Activated CD4-positive, alpha-beta T cell treated with anti-CD3 and anti-CD28 coated beads, Interleukin-2, amount 50 U/mL, for 24 hours (primary cell): ENCODE measurements at regions not wholly inside any gene's neighbourhood (a gene's known extent, or its start where the extent isn't known, plus 50 kb on each side); places are given as distances from the start of the nearest gene placed in this dataset.
"Not testable (repeated sequence)": the region's sequence is repeated elsewhere in the genome, so short reads cannot be mapped to it uniquely, and the experiment has no call there.

Source experiments
- DNase-seq, 2 donors: peaks; one replicate each; pipeline ENCODE4 v3.0.0-alpha.2; 2020; ENCODE audit warnings: low read depth in 1 of 2, low spot score in 1 of 2

DNA sequence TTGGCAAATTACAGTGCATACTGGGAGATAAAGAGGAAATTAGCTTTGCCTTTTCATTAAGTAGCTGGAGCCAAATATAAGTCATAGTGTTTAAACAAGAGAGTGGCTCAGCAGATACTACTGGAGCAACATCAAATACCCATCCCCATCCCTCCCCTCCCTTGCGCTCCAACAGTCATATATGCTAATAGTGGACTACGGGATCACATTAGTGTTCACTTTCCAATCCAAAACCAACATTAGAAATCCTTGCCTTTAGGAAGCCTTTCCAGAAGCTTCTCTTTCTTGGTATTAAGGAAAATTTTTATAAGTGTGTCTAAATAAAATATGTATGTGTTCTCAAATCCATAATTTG is 1669.3 kb downstream of the SUCLG1 start:
- DNase-seq: no peak

GRCh38 chr2:82781176-82781915 is 1677.7 kb downstream of the SUCLG1 start:
- no peak for DNase-seq

GRCh38 chr2:82780050-82780449 is 1679.0 kb downstream of the SUCLG1 start:
- no peak for DNase-seq

DNA sequence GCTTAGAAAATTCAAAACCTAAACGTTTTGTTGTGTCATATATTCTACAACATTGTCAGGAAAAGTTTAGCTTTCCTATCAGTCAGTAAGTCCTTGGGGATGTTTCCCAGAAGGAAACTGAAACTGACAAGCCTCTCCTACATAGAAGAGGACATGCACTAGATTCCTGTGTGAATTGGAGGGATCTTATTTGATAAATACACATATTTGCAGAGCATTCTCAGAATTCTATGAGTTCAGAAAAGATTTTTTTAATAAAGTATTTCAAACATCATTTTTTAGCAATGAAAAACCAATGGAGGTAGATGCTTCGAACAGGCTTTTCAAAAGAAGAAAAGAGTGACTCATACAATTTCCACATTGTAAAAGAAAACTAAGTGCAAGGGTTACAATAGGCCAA is 1706.7 kb downstream of the SUCLG1 start:
- DNase-seq: no peak

- DNase-seq: no peak
Observed at GRCh38 chr2:82748653-82749052, 1710.4 kb downstream of the SUCLG1 start.

DNA sequence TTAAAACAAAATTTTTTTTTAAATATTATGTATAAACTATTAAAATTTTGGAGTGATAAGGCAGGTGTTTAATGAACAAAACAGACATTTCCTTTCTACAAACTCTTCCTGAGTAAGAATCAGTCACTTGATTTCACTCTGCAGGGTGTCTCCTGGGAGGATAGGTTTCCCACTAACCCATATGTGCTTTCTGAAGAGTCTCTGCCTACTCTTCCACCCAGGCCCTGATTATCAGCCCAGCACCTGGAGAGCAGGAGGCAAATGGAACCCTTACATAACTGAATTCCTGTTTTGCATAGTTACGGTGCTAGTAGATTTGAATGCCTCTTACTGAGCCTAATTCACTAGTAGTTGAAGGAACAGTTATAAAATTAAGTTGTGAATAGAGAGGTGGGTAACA is 1718.6 kb downstream of the SUCLG1 start:
- DNase-seq: no peak

- DNase-seq: not testable (repeated sequence)
Observed at GRCh38 chr2:82737965-82738364, 1721.1 kb downstream of the SUCLG1 start.

GRCh38 chr2:82735336-82735735 is 1723.7 kb downstream of the SUCLG1 start:
- no peak for DNase-seq

DNA sequence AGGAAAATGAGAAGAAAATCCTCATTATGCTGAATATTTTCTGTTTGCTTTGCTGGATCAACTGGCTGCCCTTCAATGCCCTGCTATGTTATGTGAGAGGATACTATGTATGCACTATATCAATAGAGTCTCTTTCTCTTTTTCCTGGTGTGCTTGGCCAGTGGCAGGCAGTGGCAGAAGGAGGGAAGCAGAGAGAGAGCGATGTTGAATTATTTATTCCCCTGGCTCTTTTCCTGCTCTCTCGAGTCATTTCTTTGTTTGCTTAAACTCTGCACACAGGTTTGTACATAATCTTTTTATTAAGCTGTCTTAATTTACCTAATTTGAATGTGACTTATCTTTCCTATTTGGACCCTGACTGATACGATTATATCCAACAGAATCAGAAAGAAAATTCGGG is 1727.3 kb downstream of the SUCLG1 start:
- no peak for DNase-seq

GRCh38 chr2:82730811-82731210 is 1728.3 kb downstream of the SUCLG1 start:
- no peak for DNase-seq

DNA sequence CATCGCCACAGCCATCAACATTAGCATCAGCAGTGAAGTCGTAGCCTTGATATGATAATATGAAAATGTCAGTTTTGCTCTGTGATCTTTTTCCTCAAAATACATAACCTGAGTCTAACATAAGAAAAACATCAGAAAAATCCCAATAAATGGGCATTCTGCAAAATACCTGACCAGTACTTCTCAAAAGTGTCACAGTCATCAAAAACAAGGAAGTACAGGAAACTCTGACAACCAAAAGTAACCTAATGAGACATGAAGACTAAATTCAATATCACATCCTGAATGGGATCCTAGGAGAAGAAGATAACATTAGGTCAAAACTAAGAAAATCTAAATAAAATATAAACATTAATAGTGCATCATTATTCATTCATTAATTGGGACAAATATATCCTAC is 1731.0 kb downstream of the SUCLG1 start:
- DNase-seq: no peak

GRCh38 chr2:82708681-82709080 is 1750.4 kb downstream of the SUCLG1 start:
- no peak for DNase-seq

DNA sequence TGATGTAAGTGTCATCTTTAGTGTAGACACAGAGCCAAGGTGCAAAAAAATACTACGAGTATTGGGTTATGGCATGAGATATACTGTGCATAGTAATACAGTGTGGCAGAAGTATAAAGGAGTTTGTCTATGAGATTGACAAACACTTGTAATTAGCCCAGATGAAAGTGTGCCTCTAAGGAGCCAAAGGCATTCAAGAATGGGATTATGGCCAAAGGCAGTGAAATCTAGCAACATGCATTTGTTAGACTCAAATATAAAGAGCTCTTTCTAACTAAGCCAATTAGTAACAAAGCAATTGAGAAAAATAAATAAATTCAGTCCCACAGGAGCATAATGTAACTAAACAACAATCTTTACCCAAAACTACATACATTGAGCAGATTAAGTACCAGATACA is 1761.8 kb downstream of the SUCLG1 start:
- DNase-seq: no peak

DNA sequence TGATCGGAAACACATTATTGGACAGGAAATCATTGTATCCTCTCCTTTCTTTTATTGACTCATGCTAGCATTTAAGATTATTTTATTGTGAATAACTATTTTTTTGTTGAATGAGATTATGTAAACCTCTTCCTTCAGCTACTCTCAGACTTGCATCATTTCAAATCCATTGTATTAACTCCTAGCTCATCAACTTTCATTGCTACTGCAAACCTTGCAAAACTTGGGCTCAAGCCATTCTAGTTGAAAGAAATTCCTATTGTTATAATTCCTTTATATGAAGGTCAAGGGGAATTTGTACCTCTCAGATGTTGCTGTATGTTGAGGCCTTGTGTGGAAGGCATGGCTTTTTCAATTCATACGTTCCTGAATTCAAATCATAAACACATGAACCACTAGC is 1764.6 kb downstream of the SUCLG1 start:
- DNase-seq: no peak

DNA sequence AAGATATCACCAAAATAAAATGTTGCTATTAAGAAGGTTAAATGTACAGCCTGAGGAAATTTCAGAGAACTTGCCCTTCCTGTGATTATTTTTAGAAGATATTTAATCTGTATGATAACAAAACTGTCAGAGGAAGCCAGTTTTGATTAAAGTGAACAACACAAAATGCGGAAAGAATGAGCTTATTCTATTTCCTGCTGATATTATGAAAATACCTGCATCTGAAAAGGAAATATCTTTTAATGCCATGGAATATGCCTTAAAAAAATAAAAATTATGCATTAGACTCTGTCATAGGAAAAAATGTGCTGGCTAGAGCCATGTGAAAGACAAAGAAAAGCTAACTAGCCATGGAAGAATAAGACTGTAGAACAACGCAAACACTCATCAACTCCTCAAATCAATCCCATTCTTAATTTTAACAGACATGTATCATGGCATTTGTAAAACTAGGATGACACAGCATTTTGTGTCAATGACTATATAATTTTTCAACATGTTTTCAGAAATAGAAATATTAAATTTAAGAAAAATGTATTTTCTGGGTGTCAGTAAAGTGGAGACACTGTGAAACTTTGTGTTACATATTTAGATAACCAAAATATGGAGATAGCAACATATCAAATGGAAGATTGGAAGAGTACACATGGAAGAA is 1768.2 kb downstream of the SUCLG1 start:
- DNase-seq: no peak

- no peak for DNase-seq
Observed at GRCh38 chr2:82675186-82675585, 1783.9 kb downstream of the SUCLG1 start.

DNA sequence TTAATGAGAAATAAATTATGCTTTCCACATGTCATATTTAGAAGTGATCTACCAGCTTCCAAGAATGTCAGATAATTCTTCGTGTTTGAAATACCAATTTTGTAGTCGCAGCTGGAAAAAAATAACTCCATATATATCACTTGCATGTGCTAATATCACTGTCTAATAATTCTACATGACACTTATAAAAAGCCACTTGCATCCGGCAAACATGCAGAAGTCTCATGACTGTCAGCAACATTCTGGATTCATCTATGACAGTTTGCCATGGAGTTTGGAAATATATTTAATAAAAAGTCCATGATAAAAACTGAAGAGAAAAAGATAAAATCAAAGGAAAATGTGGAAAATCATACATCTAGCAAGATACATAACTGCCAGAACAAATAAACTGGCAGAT is 1784.4 kb downstream of the SUCLG1 start:
- no peak for DNase-seq

DNA sequence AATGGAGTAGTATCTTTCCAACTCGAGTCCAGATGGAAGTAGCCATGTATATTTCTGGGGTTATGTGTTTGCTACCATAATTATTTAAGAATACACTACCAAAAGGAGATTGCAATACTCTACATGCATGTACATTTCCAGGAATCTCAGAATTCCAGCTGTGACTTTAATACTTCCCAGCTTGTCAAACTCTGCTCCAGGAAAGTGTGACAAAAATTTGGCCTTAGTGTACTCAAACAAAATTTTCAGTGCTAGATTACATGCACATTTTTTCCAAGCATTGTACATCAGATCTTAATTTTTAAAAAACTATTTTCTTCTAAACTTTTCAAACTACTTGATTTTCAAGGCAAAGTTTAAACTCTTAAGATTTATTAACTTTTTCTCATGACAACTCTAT is 1791.6 kb downstream of the SUCLG1 start:
- no peak for DNase-seq

- DNase-seq: no peak
Observed at GRCh38 chr2:82665691-82666090, 1793.4 kb downstream of the SUCLG1 start.

DNA sequence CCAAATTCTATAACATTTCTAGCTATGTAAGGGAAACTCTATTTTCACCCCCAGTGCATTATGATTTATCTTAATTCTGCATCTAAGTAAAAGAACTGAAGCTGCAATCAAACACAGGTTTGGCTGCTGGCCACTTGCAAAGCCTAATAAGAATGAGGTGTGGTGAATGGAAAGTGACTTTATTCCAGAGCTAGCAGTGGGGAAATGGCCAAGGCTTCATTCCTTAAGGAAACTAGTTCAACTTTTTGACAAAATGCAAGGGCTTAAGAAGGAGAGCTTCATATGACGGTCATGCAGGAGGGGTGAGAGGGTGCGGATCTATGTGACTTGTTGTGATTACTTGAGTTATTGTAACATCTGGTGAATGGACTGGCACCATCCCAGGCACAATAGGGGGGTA is 1802.0 kb downstream of the SUCLG1 start:
- DNase-seq: no peak

DNA sequence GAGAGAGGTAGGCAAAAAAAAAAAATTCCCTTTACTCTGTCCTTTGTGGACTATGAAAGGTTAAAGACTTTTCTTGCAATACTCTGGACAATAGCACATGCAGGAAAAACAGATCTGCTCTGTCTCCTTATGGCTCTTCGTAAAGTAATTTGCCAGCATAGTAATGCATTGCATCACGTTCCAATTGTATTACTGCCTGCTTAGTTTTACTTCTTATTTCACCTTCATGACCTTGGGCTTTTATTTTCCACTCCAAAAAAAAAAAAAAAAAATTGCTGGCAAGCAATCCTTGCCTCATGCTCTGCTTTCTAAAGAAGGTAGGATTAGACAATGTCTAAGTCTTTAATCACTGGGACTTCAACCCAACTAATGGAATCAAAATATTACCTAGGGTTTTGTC is 1802.7 kb downstream of the SUCLG1 start:
- DNase-seq: no peak

DNA sequence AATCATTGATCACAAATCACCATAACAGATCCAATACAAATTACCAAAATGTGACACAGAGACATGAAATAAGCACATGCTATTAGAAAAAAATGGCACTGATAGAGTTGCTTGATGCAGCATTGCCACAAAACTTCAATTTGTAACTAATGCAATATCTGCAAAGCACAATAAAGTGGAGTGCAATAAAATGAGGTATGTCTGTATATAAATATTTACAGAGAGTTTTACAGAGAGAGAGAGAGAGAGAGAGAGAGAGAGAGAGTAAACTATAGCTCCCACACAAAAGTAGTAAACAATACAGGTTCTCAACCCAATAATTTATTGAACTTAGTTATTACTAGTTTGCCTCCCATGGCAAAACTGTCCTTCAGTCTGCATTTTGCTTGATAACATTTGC is 1807.0 kb downstream of the SUCLG1 start:
- no peak for DNase-seq

DNA sequence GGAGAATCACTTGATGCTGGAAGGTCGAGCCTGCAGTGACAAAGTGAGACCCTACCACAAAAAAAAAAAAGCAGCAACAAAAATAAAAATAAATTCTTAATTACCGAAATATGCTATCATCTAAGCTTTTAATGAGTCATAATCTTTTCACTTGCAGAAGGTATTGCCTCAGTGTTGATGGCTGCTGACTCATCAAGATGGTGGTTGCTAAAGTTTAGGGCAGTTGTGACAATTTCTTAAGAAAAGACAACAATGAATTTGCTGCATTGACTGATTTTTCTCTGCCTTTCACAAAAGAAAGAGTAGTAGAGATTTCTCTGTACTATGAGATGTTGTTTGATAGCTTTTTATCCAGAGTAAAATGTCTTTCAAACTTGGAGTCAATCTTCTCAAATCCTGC is 1809.0 kb downstream of the SUCLG1 start:
- DNase-seq: no peak
